Esophagus muscularis mucosa (tissue), 4 donors: ENCODE measurements at regions not wholly inside any gene's neighbourhood (a gene's known extent, or its start where the extent isn't known, plus 50 kb on each side); places are given as distances from the start of the nearest gene placed in this dataset.

ENCODE experiments used
- DNase-seq: peaks from one replicate; pipeline ENCODE4 v3.0.0-alpha.2; 2017; ENCODE audit errors: extremely low spot score
- H3K27ac ChIP-seq, 4 donors: fragments of 200-600 bp; sonication (generic); replicated peaks in 1 of 4; 1 replicate in 3 of 4; 2 replicates in 1 of 4; pipeline ENCODE4 v1.5.1; 2016 to 2019; ENCODE audit warnings: mild to moderate bottlenecking in 1 of 4
- H3K27me3 ChIP-seq, 4 donors: fragments of 200-600 bp; sonication (generic); one replicate each; pipeline versions ENCODE4 v1.5.1 to v1.6.0; 2016 to 2019
- H3K36me3 ChIP-seq, 4 donors: fragments of 200-600 bp; sonication (generic); one replicate each; pipeline ENCODE4 v1.5.1; 2016 to 2019
- H3K4me1 ChIP-seq, 4 donors: fragments of 200-600 bp; sonication (generic); one replicate each; pipeline ENCODE4 v1.5.1; 2016 to 2019
- H3K4me3 ChIP-seq, 4 donors: fragments of 200-600 bp; sonication (generic); 1 replicate in 2 of 4; 2 replicates in 2 of 4; pipeline ENCODE4 v1.5.1; 2016 to 2019; ENCODE audit warnings: mild to moderate bottlenecking in 4 of 4, moderate library complexity in 1 of 4
- H3K9me3 ChIP-seq, 4 donors: fragments of 200-600 bp; sonication (generic); 1 replicate in 3 of 4; 2 replicates in 1 of 4; pipeline ENCODE4 v1.5.1; 2016 to 2019
- EP300 ChIP-seq: sonication (generic); formaldehyde crosslinking; IDR thresholded peaks from one replicate; pipeline ENCODE4 v1.6.1; 2017; ENCODE audit warnings: antibody characterized with exemption
- POLR2A ChIP-seq: fragments of 450-650 bp; IDR thresholded peaks from one replicate; pipeline ENCODE4 v1.6.1; 2017; ENCODE audit warnings: antibody characterized with exemption, moderate library complexity, mild to moderate bottlenecking, low read depth
- POLR2AphosphoS5 ChIP-seq, 2 donors: sonication (generic); formaldehyde crosslinking; IDR thresholded peaks; one replicate each; pipeline ENCODE4 v1.6.1; 2017; ENCODE audit warnings: antibody characterized with exemption in 2 of 2
- WGBS: methylation state at CpG from one replicate; pipeline ENCODE4 v1.1.5; 2018; 5-methylcytosine and 5-hydroxymethylcytosine counted together
- intact Hi-C: fragments of 100-400 bp; cut with DNase I; formaldehyde crosslinking; loops from one replicate; pipeline ENCODE4 v1.15.1; 2023
- TF ChIP-seq, protein P1 (sequence below), 3 experiments: fragments of 200-600 bp in 2 of 3; fragments of 450-650 bp in 1 of 3; sonication (generic) in 2 of 3; IDR thresholded peaks; one replicate each; pipeline ENCODE4 v1.5.1; 2017 to 2019; ENCODE audit warnings: antibody characterized with exemption in 3 of 3, mild to moderate bottlenecking in 2 of 3, moderate library complexity in 1 of 3

DNA sequence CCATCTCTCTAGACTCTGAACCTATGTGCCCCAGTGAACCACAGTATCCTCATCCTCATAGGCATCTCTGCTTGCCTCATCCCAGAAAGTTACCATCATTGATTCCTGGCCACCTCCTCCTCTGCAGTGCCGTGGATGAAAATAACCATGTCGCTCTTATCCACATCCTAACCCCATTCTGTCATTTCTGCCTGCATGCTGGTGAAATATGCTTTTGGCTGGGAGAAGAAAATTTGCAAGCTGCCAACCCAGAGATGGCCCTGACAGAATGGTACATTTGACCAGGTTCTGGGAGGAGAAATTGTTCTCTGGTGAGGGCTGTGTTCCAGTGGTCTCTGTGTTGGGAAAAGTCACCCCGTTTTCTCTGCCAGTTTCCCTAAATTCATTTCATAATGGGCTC is 149.7 kb downstream of the NMUR2 start:
- H3K27me3 ChIP-seq: no peaks in the 10 kb centered on the region
- WGBS: 76% methylated on average over 3 of the region's 3 CpGs
- H3K9me3 ChIP-seq: no peaks in the 10 kb centered on the region
- TF ChIP-seq POLR2A (no peak), POLR2AphosphoS5 (IDR thresholded peaks at IDR 0.05) (no peak), EP300 (no peak)
- TF ChIP-seq, protein P1, sequence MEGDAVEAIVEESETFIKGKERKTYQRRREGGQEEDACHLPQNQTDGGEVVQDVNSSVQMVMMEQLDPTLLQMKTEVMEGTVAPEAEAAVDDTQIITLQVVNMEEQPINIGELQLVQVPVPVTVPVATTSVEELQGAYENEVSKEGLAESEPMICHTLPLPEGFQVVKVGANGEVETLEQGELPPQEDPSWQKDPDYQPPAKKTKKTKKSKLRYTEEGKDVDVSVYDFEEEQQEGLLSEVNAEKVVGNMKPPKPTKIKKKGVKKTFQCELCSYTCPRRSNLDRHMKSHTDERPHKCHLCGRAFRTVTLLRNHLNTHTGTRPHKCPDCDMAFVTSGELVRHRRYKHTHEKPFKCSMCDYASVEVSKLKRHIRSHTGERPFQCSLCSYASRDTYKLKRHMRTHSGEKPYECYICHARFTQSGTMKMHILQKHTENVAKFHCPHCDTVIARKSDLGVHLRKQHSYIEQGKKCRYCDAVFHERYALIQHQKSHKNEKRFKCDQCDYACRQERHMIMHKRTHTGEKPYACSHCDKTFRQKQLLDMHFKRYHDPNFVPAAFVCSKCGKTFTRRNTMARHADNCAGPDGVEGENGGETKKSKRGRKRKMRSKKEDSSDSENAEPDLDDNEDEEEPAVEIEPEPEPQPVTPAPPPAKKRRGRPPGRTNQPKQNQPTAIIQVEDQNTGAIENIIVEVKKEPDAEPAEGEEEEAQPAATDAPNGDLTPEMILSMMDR (IDR thresholded peaks at IDR 0.05): no peak
- no peaks in the 10 kb centered on the region for H3K4me1 ChIP-seq
- DNase-seq: no peak
- no peak overlapping the region for H3K27ac ChIP-seq
- H3K36me3 ChIP-seq: no peaks in the 10 kb centered on the region
- intact Hi-C loops: no loop called here
- no peak overlapping the region for H3K4me3 ChIP-seq

DNA sequence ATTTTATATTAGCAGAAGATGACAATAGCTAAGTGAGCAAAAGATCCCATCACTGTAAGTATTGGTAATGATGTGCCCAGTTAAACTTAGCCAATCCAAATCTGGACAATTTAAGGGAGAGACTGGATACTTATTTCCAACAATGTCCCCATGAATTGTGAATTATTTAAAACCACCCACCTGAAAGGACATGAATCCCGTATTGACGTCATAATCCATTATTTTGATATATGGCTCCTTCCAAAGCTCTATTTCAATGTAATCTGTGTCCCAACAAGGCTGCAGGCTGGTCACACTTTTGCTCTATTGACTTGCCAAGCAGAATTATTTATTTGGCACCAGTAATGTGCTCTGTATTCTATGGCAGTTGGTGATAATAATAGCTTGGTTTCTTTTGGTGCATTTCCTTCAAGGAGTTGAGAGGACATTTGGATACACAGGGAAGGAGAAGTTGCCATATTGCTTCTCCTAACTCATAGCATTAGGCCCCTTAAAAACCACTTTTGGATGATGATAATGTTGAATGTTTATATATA is 157.2 kb downstream of the NMUR2 start:
- WGBS: 84% methylated on average over 2 of the region's 2 CpGs

DNA sequence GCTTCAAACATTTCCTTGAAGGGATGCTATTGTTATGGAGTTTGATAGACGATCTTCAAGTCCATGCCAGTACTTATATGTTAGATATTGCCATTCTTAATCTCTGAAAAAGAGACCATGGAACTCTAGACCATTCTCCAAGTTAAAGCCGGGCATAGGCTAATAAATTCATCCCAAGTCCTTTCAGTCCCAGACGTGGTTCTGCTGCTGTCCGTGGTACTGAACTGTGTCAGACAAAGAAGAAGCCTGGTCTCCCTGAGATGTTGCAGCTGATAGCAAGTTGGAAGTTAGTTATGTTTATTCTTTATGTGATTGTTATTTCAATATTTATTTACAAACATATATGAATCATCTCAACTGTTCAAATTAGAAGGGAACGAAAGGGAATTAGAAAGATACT is 158.7 kb downstream of the NMUR2 start:
- Histone ChIP-seq H3K27ac (no peak overlapping the region), H3K4me3 (no peak overlapping the region), H3K4me1 (no peaks in the 10 kb centered on the region), H3K9me3 (no peaks in the 10 kb centered on the region), H3K36me3 (no peaks in the 10 kb centered on the region), H3K27me3 (no peaks in the 10 kb centered on the region)
- no peak for TF ChIP-seq POLR2A
- no peak for TF ChIP-seq EP300
- TF ChIP-seq, protein P1 (IDR thresholded peaks at IDR 0.05): no peak
- TF ChIP-seq POLR2AphosphoS5 (IDR thresholded peaks at IDR 0.05): no peak
- intact Hi-C loops: no loop called here
- WGBS: 19% methylated on average over 5 of the region's 5 CpGs
- no peak for DNase-seq

More for the DNA sequence above, 157.2 kb downstream of the NMUR2 start:
- no peak for DNase-seq
- Histone ChIP-seq H3K27me3 (no peaks in the 10 kb centered on the region), H3K9me3 (no peaks in the 10 kb centered on the region), H3K36me3 (no peaks in the 10 kb centered on the region), H3K4me1 (no peaks in the 10 kb centered on the region), H3K4me3 (no peak overlapping the region), H3K27ac (no peak overlapping the region)
- intact Hi-C loops: no loop called here
- TF ChIP-seq, protein P1 (IDR thresholded peaks at IDR 0.05): no peak

DNA sequence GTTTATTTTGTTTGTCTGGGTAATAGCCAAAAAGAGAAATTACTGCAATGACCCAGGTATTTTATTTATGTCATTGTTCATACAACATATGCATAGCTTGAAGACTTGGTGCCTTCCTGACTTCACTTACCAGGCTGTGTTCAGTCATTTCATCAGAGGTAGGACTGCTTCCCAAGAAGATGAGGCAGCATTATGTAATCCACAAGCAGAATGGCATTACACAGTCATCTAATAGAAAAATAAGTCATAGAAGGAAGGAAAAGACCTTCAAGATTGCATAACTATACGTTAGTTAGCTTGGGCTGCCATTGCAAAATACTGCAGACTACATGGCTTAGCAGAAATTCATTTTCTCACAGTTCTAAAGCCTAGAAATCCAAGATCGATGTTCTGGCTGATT is 167.5 kb downstream of the NMUR2 start:
- no peak for TF ChIP-seq POLR2A
- TF ChIP-seq POLR2AphosphoS5 (IDR thresholded peaks at IDR 0.05): no peak
- TF ChIP-seq, protein P1 (IDR thresholded peaks at IDR 0.05): no peak
- TF ChIP-seq EP300: no peak
- Histone ChIP-seq H3K27ac (no peak overlapping the region), H3K9me3 (no peaks in the 10 kb centered on the region), H3K4me1 (no peaks in the 10 kb centered on the region), H3K27me3 (no peaks in the 10 kb centered on the region), H3K36me3 (no peaks in the 10 kb centered on the region), H3K4me3 (no peak overlapping the region)
- WGBS: 64% methylated on average over 2 of the region's 2 CpGs
- DNase-seq: no peak
- intact Hi-C loops: no loop called here

DNA sequence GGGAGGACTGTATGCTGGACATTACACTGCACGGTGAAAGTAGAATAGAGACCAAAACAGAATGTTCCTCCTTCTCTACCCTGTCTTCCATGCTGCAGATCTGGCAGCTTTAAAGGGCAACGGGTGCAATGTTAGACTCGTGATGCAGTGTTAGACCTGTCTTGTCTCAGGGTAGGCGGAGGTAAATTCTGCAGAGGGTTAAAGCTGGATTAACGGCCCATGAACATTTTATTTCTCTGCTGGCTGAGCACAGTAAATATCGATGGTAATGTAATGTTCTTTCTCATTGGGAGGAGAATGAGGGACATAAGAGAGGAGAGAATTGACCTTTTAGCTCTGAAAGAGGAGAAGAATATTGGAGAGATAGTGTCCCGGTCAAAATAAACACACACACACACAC is 178.9 kb downstream of the NMUR2 start:
- Histone ChIP-seq H3K36me3 (no peaks in the 10 kb centered on the region), H3K9me3 (no peaks in the 10 kb centered on the region), H3K27ac (no peak overlapping the region), H3K4me1 (peaks cover 0 to 15% (median 7%) of the 10 kb centered on the region in 4 donors), H3K4me3 (no peak overlapping the region), H3K27me3 (no peaks in the 10 kb centered on the region)
- DNase-seq: no peak
- TF ChIP-seq EP300: no peak
- intact Hi-C loops: no loop called here
- WGBS: 69% methylated on average over 7 of the region's 7 CpGs
